ENCODE measurements at regions not wholly inside any gene's neighbourhood (a gene's known extent, or its start where the extent isn't known, plus 50 kb on each side); places are given as distances from the start of the nearest gene placed in this dataset.

DNA sequence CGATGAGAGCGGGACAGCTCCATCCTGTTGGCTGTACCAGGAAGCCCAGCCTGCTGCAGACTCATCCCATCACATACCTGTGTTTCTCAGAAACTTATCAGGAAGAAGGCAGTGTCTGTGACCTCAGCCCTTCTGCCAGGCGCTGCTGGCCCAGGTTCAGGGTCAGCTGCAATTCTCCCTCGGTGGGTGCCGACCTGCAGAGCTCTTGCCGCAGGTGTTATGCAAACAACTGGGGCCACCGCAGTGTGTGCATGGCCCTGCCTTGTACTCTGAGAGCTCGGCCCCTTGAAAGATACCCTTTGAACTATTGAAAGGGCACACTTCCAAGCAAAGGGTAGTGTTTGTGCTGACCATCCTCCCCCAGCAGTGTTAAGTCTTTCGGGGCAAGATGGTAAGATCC, 322.2 kb upstream of the DIO3 start:
- H3K27me3 ChIP-seq = no peaks in the 10 kb centered on the region

DNA sequence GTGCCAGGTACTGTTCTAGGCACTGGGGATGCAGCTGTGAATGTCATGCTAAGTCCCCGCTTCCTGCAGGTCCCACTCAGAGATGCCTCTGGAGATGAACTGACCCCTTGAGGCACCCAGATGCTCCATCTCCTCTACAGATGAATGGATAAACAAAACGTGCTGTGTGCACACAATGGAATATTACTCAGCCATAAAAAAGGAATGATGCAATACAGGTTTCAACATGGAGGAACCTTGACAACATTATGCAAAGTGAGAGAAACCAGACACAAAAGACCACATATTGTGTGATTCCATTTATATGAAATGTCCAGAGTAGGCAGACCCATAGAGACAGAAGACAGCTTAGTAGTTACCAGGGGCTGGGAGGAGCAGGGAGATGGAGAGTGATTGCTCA, 320.1 kb upstream of the DIO3 start:
- H3K4me1 ChIP-seq = no peaks in the 10 kb centered on the region
- no peaks in the 10 kb centered on the region for H3K36me3 ChIP-seq
- H3K27me3 ChIP-seq = no peaks in the 10 kb centered on the region
- no peak overlapping the region for H3K27ac ChIP-seq
- H3K4me3 ChIP-seq = no peak overlapping the region
- no peaks in the 10 kb centered on the region for H3K9me3 ChIP-seq
- no peak for DNase-seq (ENCODE audit: low spot score)
- TF ChIP-seq CTCF (IDR thresholded peaks at IDR 0.05) = no peak

More for the DNA sequence above, 322.2 kb upstream of the DIO3 start:
- H3K36me3 ChIP-seq = no peaks in the 10 kb centered on the region
- H3K9me3 ChIP-seq = no peaks in the 10 kb centered on the region
- H3K4me3 ChIP-seq = no peak overlapping the region
- no peak for DNase-seq (ENCODE audit: low spot score)
- no peak for TF ChIP-seq CTCF (IDR thresholded peaks at IDR 0.05)
- no peaks in the 10 kb centered on the region for H3K4me1 ChIP-seq
- H3K27ac ChIP-seq = no peak overlapping the region

GRCh38 chr14:101241807-101242278, 319.5 kb upstream of the DIO3 start:
- DNase-seq (ENCODE audit: low spot score) = no peak
- Histone ChIP-seq H3K27ac (no peak overlapping the region), H3K9me3 (no peaks in the 10 kb centered on the region), H3K36me3 (no peaks in the 10 kb centered on the region), H3K4me1 (no peaks in the 10 kb centered on the region), H3K27me3 (no peaks in the 10 kb centered on the region), H3K4me3 (no peak overlapping the region)
- TF ChIP-seq CTCF (IDR thresholded peaks at IDR 0.05) = no peak

DNA sequence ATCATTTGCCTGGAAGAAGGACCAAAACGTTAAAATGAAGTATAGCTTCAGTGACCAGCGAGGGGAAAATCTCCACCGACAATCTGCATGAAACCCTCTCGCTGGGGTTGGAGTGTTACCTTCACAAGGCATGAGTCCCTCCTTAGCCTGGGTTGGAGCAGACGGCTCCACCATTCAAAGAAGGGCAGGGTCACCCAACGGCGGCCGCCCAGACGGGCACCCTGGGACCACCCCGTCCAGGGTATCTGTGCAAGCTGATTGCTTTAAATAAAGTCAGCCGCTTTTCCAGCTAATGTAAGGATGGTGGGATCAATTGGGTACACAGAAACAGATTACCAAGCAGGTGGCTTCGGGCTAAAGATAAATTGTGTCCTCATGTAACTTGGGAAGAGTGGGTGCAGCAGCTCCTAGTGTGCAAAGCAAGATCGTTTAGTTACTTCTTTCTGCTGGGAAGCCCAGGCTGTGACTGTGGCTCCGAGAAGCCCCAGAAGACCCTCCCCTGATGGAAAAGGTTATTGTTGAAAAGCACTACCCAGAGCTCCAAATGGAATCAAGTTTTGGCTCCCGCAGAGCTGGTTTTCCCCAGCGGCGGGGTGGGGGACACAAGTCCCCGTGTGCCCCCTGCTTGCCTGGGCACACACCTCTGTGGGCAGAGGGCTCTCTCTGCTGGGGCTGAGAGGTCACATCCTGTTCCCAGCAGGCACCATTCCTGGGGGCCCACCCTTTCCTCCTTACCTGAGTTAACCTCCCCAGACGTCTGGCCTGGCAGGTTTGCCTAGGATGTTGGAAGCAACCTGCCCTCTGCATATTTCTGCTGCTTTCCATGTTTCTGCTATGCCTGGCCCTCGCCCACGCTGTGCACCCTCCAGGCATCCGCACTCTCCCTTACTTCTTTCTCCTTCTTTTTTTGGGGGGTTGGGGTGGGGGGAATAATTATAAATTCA, 318.6 kb upstream of the DIO3 start:
- Histone ChIP-seq H3K9me3 (no peaks in the 10 kb centered on the region), H3K4me1 (no peaks in the 10 kb centered on the region), H3K27me3 (no peaks in the 10 kb centered on the region), H3K27ac (no peak overlapping the region), H3K4me3 (no peak overlapping the region), H3K36me3 (no peaks in the 10 kb centered on the region)
- no peak for TF ChIP-seq CTCF (IDR thresholded peaks at IDR 0.05)
- no peak for DNase-seq (ENCODE audit: low spot score)

- Histone ChIP-seq H3K36me3 (no peaks in the 10 kb centered on the region), H3K4me1 (no peaks in the 10 kb centered on the region), H3K9me3 (no peaks in the 10 kb centered on the region), H3K27me3 (no peaks in the 10 kb centered on the region), H3K27ac (no peak overlapping the region), H3K4me3 (no peak overlapping the region)
- no peak for DNase-seq (ENCODE audit: low spot score)
- TF ChIP-seq CTCF (IDR thresholded peaks at IDR 0.05) = no peak
Observed at GRCh38 chr14:101243587-101244338, 317.5 kb upstream of the DIO3 start.

Measured in right atrium auricular region (tissue), 2 donors.